Mammary epithelial cell (primary cell): ENCODE measurements at regions not wholly inside any gene's neighbourhood (a gene's known extent, or its start where the extent isn't known, plus 50 kb on each side); places are given as distances from the start of the nearest gene placed in this dataset.

Experiments
- EZH2 ChIP-seq: IDR thresholded peaks from 2 replicates; pipeline ENCODE4 v1.6.1; 2012; ENCODE audit warnings: low read length, inconsistent platforms, borderline replicate concordance
- TF ChIP-seq, protein P1 (sequence below), 2 donors: IDR thresholded peaks in 1 of 2; conservative IDR thresholded peaks in 1 of 2; 2 replicates each; pipeline ENCODE4 v1.5.1; 2011 to 2012; ENCODE audit warnings: inconsistent platforms in 2 of 2, low read length in 2 of 2, mild to moderate bottlenecking in 2 of 2, control low read depth in 1 of 2, low read depth in 1 of 2; ENCODE audit not compliant: insufficient read depth in 1 of 2; ENCODE audit errors: extremely low read depth in 1 of 2

DNA sequence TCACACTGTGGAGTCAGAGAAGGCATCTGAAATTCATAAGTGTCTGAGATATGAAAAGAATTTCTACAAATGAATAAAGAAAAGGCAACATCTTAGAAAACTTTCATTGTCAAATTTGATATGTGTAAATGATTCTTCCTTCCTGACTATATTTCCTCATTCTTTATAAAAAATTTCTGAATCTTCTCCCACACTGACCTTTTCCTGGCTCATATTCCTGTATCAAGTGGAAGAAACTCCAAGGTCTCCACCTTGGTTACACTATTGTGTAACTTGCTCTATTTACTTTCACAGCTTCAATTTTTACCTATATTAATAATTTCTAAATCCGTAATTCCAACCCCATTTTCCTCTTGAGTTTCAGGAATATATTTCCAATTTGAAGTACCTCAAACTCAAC is 93.5 kb upstream of the FBXL7 start:
- TF ChIP-seq, protein P1, sequence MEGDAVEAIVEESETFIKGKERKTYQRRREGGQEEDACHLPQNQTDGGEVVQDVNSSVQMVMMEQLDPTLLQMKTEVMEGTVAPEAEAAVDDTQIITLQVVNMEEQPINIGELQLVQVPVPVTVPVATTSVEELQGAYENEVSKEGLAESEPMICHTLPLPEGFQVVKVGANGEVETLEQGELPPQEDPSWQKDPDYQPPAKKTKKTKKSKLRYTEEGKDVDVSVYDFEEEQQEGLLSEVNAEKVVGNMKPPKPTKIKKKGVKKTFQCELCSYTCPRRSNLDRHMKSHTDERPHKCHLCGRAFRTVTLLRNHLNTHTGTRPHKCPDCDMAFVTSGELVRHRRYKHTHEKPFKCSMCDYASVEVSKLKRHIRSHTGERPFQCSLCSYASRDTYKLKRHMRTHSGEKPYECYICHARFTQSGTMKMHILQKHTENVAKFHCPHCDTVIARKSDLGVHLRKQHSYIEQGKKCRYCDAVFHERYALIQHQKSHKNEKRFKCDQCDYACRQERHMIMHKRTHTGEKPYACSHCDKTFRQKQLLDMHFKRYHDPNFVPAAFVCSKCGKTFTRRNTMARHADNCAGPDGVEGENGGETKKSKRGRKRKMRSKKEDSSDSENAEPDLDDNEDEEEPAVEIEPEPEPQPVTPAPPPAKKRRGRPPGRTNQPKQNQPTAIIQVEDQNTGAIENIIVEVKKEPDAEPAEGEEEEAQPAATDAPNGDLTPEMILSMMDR (conservative IDR thresholded peaks at IDR 0.05 in 1 of 2, IDR thresholded peaks at IDR 0.05 in 1 of 2; ENCODE audit: extremely low read depth in 1 of 2, insufficient read depth in 1 of 2, low read depth in 1 of 2, low read length in 2 of 2): no peak
- TF ChIP-seq EZH2: no peak
